ENCODE measurements at regions not wholly inside any gene's neighbourhood (a gene's known extent, or its start where the extent isn't known, plus 50 kb on each side); places are given as distances from the start of the nearest gene placed in this dataset.
A peak's percentile ranks its signal among the peaks of the same experiment; 100 is the strongest.

GRCh38 chr5:18264126-18264882 is 630.0 kb downstream of the TAF11L14 start:
- Mint-ChIP-seq H3K36me3 (ENCODE audit: low read depth) (no peaks in the 10 kb centered on the region), H3K27ac (no peak overlapping the region), H3K4me1 (no peaks in the 10 kb centered on the region), H3K9me3 (peaks cover 1% of the 10 kb centered on the region), H3K4me3 (no peak overlapping the region), H3K27me3 (no peaks in the 10 kb centered on the region)
- no peak for DNase-seq
- ATAC-seq (ENCODE audit: low read depth) = no peak
- intact Hi-C loops (cut with micrococcal nuclease) = no loop called here
- TF ChIP-seq, protein P1, sequence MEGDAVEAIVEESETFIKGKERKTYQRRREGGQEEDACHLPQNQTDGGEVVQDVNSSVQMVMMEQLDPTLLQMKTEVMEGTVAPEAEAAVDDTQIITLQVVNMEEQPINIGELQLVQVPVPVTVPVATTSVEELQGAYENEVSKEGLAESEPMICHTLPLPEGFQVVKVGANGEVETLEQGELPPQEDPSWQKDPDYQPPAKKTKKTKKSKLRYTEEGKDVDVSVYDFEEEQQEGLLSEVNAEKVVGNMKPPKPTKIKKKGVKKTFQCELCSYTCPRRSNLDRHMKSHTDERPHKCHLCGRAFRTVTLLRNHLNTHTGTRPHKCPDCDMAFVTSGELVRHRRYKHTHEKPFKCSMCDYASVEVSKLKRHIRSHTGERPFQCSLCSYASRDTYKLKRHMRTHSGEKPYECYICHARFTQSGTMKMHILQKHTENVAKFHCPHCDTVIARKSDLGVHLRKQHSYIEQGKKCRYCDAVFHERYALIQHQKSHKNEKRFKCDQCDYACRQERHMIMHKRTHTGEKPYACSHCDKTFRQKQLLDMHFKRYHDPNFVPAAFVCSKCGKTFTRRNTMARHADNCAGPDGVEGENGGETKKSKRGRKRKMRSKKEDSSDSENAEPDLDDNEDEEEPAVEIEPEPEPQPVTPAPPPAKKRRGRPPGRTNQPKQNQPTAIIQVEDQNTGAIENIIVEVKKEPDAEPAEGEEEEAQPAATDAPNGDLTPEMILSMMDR (IDR thresholded peaks at IDR 0.05) = no peak
- CTCF ChIA-PET = no interaction called here
- POLR2A ChIA-PET = no interaction called here

GRCh38 chr5:18270635-18271338 is 636.5 kb downstream of the TAF11L14 start:
- Mint-ChIP-seq H3K36me3 (ENCODE audit: low read depth) (no peaks in the 10 kb centered on the region), H3K9me3 (peaks cover 2% of the 10 kb centered on the region), H3K27ac (no peak overlapping the region), H3K4me3 (no peak overlapping the region), H3K27me3 (no peaks in the 10 kb centered on the region), H3K4me1 (no peaks in the 10 kb centered on the region)
- ATAC-seq (ENCODE audit: low read depth) (no peak), DNase-seq (no peak)
- ChIA-PET POLR2A (no interaction called here), CTCF (no interaction called here)
- intact Hi-C loops (cut with micrococcal nuclease) = no loop called here
- TF ChIP-seq, protein P1 (IDR thresholded peaks at IDR 0.05) = no peak

DNA sequence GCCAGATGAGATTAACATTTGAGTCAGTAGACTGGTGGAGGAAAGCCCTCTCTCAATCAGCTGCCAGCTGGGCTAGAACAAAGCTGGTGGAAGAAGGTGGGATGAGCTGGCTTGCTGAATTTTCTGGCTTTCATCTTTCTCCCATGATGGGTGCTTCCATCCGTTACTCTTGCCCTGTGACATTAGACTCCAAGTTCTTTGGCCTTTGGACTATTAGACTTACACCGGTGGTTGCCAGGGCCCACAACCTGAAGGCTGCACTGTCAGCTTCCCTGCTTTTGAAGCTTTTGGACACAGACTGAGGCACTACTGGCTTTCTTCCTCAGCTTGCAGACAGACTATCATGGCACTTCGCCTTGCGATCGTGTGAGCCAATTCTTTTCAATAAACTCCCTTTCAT is 642.7 kb downstream of the TAF11L14 start:
- TF ChIP-seq, protein P1 (IDR thresholded peaks at IDR 0.05) = no peak
- Mint-ChIP-seq H3K4me1 (no peaks in the 10 kb centered on the region), H3K27ac (no peak overlapping the region), H3K36me3 (ENCODE audit: low read depth) (no peaks in the 10 kb centered on the region), H3K4me3 (no peak overlapping the region), H3K9me3 (peaks cover 2% of the 10 kb centered on the region), H3K27me3 (no peaks in the 10 kb centered on the region)
- DNase-seq (no peak), ATAC-seq (ENCODE audit: low read depth) (no peak)
- intact Hi-C loops (cut with micrococcal nuclease) = no loop called here
- CTCF ChIA-PET = interaction anchor here (2.6 kb wide), 1 partner anchor 1061 kb away, joined by 8 read pairs; no protein-coding TSS in a partner anchor
- POLR2A ChIA-PET = no interaction called here

- Mint-ChIP-seq H3K4me3 (no peak overlapping the region), H3K27ac (no peak overlapping the region), H3K9me3 (peaks cover 4% of the 10 kb centered on the region), H3K27me3 (no peaks in the 10 kb centered on the region), H3K36me3 (ENCODE audit: low read depth) (no peaks in the 10 kb centered on the region), H3K4me1 (no peaks in the 10 kb centered on the region)
- POLR2A ChIA-PET = interaction anchor here (1.1 kb wide), 1 partner anchor 1066 kb away, joined by 4 read pairs; no protein-coding TSS in a partner anchor
- CTCF ChIA-PET = interaction anchor here (3.3 kb wide), 1 partner anchor 1066 kb away, joined by 46 read pairs; the partner anchor contains the start of gene BASP1
- DNase-seq (no peak), ATAC-seq (ENCODE audit: low read depth) (peak; percentile 28)
- intact Hi-C loops (cut with micrococcal nuclease) = loop anchor here (10.0 kb wide), 1 partner anchor 867 kb away; no protein-coding TSS in a partner anchor
- TF ChIP-seq, protein P1 (IDR thresholded peaks at IDR 0.05) = no peak
These were observed 647.8 kb downstream of the TAF11L14 start for GRCh38 chr5:18281947-18282581.

DNA sequence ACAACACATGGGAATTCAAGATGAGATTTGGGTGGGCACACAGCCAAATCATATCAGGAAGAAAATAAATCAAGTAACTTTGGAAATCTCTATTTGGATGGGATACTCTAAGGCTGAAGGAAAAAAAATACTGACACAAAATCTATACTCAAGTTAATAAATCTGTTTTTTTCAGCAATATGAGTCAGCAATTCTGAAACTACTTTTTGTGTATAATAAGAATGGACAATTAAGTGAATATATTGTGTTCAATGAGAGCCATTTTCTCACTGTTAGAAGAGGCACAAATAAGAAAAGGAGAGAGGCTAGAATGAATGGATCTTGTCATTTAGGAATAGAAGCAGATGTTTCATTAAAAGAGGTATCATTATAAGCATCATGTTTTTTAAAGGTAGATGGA is 651.0 kb downstream of the TAF11L14 start:
- no peaks in the 10 kb centered on the region for H3K36me3 Mint-ChIP-seq (ENCODE audit: low read depth)
- intact Hi-C loops (cut with micrococcal nuclease) = loop anchor here (10.0 kb wide), 1 partner anchor 870 kb away; no protein-coding TSS in a partner anchor
- no peak overlapping the region for H3K27ac Mint-ChIP-seq
- ChIA-PET CTCF (interaction anchor here (2.6 kb wide), 1 partner anchor 1070 kb away, joined by 9 read pairs; no protein-coding TSS in a partner anchor), POLR2A (no interaction called here)
- no peaks in the 10 kb centered on the region for H3K27me3 Mint-ChIP-seq
- no peaks in the 10 kb centered on the region for H3K4me1 Mint-ChIP-seq
- ATAC-seq (ENCODE audit: low read depth) = no peak
- DNase-seq = no peak
- peaks cover 4% of the 10 kb centered on the region for H3K9me3 Mint-ChIP-seq
- H3K4me3 Mint-ChIP-seq = no peak overlapping the region
- TF ChIP-seq, protein P1 (IDR thresholded peaks at IDR 0.05) = no peak

Measured in activated B cell treated with CpG ODN at 0.5 μM for 24 hours (primary cell).